CD8-positive, alpha-beta memory T cell (primary cell): ENCODE measurements at regions not wholly inside any gene's neighbourhood (a gene's known extent, or its start where the extent isn't known, plus 50 kb on each side); places are given as distances from the start of the nearest gene placed in this dataset.

ENCODE experiments used
- CTCF ChIA-PET: fragments of 350-600 bp; sonication (Branson Sonifier 250); formaldehyde crosslinking; loops from one replicate; lab custom pipeline; 2021; ENCODE audit warnings: antibody characterized with exemption; lab: Charles Lee
- POLR2A ChIA-PET: fragments of 350-600 bp; sonication (Branson Sonifier 250); formaldehyde crosslinking; loops from one replicate; lab custom pipeline; 2021; ENCODE audit warnings: antibody characterized with exemption; lab: Charles Lee
- DNase-seq, 5 donors: peaks; one replicate each; pipeline versions ENCODE4 v3.0.0 to v3.0.0-alpha.2; 2020 to 2022; ENCODE audit warnings: mixed read lengths in 1 of 5
- H3K27ac ChIP-seq: one replicate; pipeline ENCODE4 v1.7.0; 2013; ENCODE audit warnings: low read depth, mild to moderate bottlenecking, low read length, moderate library complexity
- H3K27me3 ChIP-seq: 2 replicates; pipeline ENCODE4 v1.7.0; 2013; ENCODE audit warnings: low read length, mild to moderate bottlenecking; ENCODE audit not compliant: insufficient read depth, poor library complexity, severe bottlenecking
- H3K36me3 ChIP-seq: 2 replicates; pipeline ENCODE4 v1.7.0; 2013; ENCODE audit warnings: mild to moderate bottlenecking, low read length, moderate library complexity; ENCODE audit not compliant: insufficient read depth
- H3K4me1 ChIP-seq: 2 replicates; pipeline ENCODE4 v1.7.0; 2013; ENCODE audit warnings: mild to moderate bottlenecking, low read length, moderate library complexity; ENCODE audit not compliant: insufficient read depth
- H3K4me3 ChIP-seq: 2 replicates; pipeline ENCODE4 v1.7.0; 2013; ENCODE audit warnings: mild to moderate bottlenecking, low read length
- H3K9me3 ChIP-seq: 2 replicates; pipeline ENCODE4 v1.7.0; 2013; ENCODE audit warnings: mild to moderate bottlenecking, low read length
- H3K27ac Mint-ChIP-seq, 8 donors: one replicate each; pipeline ENCODE4 v1.8.0; 2020 to 2021; ENCODE audit warnings: mixed read lengths in 8 of 8, mild to moderate bottlenecking in 6 of 8, inconsistent platforms in 3 of 8, moderate library complexity in 3 of 8
- H3K27me3 Mint-ChIP-seq, 2 donors: one replicate each; pipeline ENCODE4 v1.8.0; 2020 to 2021; ENCODE audit warnings: mixed read lengths in 2 of 2, mild to moderate bottlenecking in 1 of 2, moderate library complexity in 1 of 2
- H3K36me3 Mint-ChIP-seq, 3 donors: one replicate each; pipeline ENCODE4 v1.8.0; 2020 to 2021; ENCODE audit warnings: mixed read lengths in 3 of 3, inconsistent platforms in 1 of 3, mild to moderate bottlenecking in 1 of 3
- H3K4me1 Mint-ChIP-seq, 3 donors: one replicate each; pipeline ENCODE4 v1.8.0; 2020 to 2021; ENCODE audit warnings: mixed read lengths in 3 of 3, inconsistent platforms in 1 of 3, mild to moderate bottlenecking in 1 of 3
- H3K4me3 Mint-ChIP-seq, 7 donors: one replicate each; pipeline ENCODE4 v1.8.0; 2020 to 2021; ENCODE audit warnings: mixed read lengths in 7 of 7, mild to moderate bottlenecking in 6 of 7, moderate library complexity in 4 of 7, inconsistent platforms in 2 of 7
- H3K9me3 Mint-ChIP-seq, 5 donors: one replicate each; pipeline ENCODE4 v1.8.0; 2020 to 2022; ENCODE audit warnings: mixed read lengths in 5 of 5, mild to moderate bottlenecking in 3 of 5, moderate library complexity in 2 of 5, inconsistent platforms in 1 of 5

DNA sequence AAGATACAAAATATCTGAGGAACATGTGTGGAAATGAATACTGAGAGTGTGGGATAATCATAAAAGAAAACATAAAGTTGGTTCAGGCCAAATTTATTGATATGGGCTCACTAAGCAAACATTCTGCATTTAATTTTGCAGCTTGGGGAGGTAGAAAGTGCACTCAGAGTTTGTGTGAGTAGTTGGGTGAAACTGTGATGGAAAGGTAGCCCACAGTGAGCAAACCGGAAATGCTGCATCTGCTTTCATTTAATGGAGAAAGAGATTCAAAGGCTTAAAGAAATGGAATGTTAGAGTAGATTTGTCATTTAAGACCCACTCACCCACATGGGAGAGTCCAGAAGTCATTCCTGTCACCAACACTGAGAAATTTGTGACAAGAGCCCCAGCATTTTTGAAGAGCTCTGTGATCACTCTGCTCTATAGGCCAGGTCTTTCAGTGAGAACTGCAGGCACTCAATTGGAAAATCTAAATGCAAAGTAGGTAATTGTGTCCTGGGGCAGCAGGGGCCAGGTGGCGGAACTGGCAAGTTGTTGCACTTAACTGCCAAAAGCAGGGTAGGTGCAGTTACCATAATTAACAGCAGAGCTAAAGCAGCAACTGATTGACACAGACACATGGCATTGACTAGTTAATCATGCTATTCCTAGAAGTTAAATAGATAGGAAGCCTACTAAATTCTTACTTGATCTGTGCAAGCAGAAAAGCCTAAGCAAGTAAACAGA, 1228.3 kb upstream of the PCDH20 start:
- DNase-seq, result no peak
- Mint-ChIP-seq H3K4me1 (no peaks in the 10 kb centered on the region), H3K36me3 (no peaks in the 10 kb centered on the region), H3K27me3 (no peaks in the 10 kb centered on the region), H3K9me3 (peaks cover 4 to 17% (median 10%) of the 10 kb centered on the region in 5 donors), H3K27ac (peak overlapping the region in 1 of 8 donors; percentile 60), H3K4me3 (no peak overlapping the region)
- no peaks in the 10 kb centered on the region for H3K27me3 ChIP-seq
- H3K36me3 ChIP-seq, result no peaks in the 10 kb centered on the region
- H3K4me3 ChIP-seq, result no peak overlapping the region
- CTCF ChIA-PET, result no interaction called here
- H3K27ac ChIP-seq, result no peak overlapping the region
- H3K9me3 ChIP-seq, result no peaks in the 10 kb centered on the region
- H3K4me1 ChIP-seq, result no peaks in the 10 kb centered on the region
- POLR2A ChIA-PET, result no interaction called here

- H3K9me3 Mint-ChIP-seq, result peaks cover 4 to 17% (median 10%) of the 10 kb centered on the region in 5 donors
- H3K36me3 ChIP-seq, result no peaks in the 10 kb centered on the region
- H3K27me3 ChIP-seq, result no peaks in the 10 kb centered on the region
- H3K27me3 Mint-ChIP-seq, result no peaks in the 10 kb centered on the region
- DNase-seq, result no peak
- H3K4me3 ChIP-seq, result no peak overlapping the region
- CTCF ChIA-PET, result no interaction called here
- no peaks in the 10 kb centered on the region for H3K9me3 ChIP-seq
- H3K4me1 Mint-ChIP-seq, result no peaks in the 10 kb centered on the region
- POLR2A ChIA-PET, result no interaction called here
- no peaks in the 10 kb centered on the region for H3K36me3 Mint-ChIP-seq
- no peak overlapping the region for H3K27ac ChIP-seq
- no peaks in the 10 kb centered on the region for H3K4me1 ChIP-seq
- H3K4me3 Mint-ChIP-seq, result no peak overlapping the region
- H3K27ac Mint-ChIP-seq, result no peak overlapping the region
Observed at GRCh38 chr13:62643007-62643483, 1227.4 kb upstream of the PCDH20 start.

- Histone ChIP-seq H3K9me3 (no peaks in the 10 kb centered on the region), H3K4me3 (no peak overlapping the region), H3K27me3 (no peaks in the 10 kb centered on the region), H3K27ac (no peak overlapping the region), H3K4me1 (no peaks in the 10 kb centered on the region), H3K36me3 (no peaks in the 10 kb centered on the region)
- no peak overlapping the region for H3K4me3 Mint-ChIP-seq
- H3K36me3 Mint-ChIP-seq, result no peaks in the 10 kb centered on the region
- DNase-seq, result no peak
- H3K27ac Mint-ChIP-seq, result no peak overlapping the region
- ChIA-PET CTCF (no interaction called here), POLR2A (no interaction called here)
- H3K27me3 Mint-ChIP-seq, result no peaks in the 10 kb centered on the region
- no peaks in the 10 kb centered on the region for H3K4me1 Mint-ChIP-seq
- peaks cover 3 to 36% (median 7%) of the 10 kb centered on the region in 5 donors for H3K9me3 Mint-ChIP-seq
Observed at GRCh38 chr13:62635161-62635560, 1219.5 kb upstream of the PCDH20 start.

GRCh38 chr13:62633448-62633847, 1217.8 kb upstream of the PCDH20 start:
- no peak for DNase-seq
- H3K4me1 ChIP-seq, result no peaks in the 10 kb centered on the region
- Mint-ChIP-seq H3K27me3 (no peaks in the 10 kb centered on the region), H3K36me3 (no peaks in the 10 kb centered on the region), H3K4me1 (no peaks in the 10 kb centered on the region), H3K4me3 (no peak overlapping the region), H3K9me3 (peaks cover 3 to 40% (median 12%) of the 10 kb centered on the region in 5 donors), H3K27ac (no peak overlapping the region)
- H3K27me3 ChIP-seq, result no peaks in the 10 kb centered on the region
- no peaks in the 10 kb centered on the region for H3K9me3 ChIP-seq
- ChIA-PET POLR2A (no interaction called here), CTCF (no interaction called here)
- no peaks in the 10 kb centered on the region for H3K36me3 ChIP-seq
- H3K4me3 ChIP-seq, result no peak overlapping the region
- no peak overlapping the region for H3K27ac ChIP-seq

GRCh38 chr13:62631619-62632018, 1216.0 kb upstream of the PCDH20 start:
- Histone ChIP-seq H3K9me3 (no peaks in the 10 kb centered on the region), H3K27ac (no peak overlapping the region), H3K27me3 (no peaks in the 10 kb centered on the region), H3K36me3 (no peaks in the 10 kb centered on the region), H3K4me3 (no peak overlapping the region), H3K4me1 (no peaks in the 10 kb centered on the region)
- peaks cover 2 to 40% (median 8%) of the 10 kb centered on the region in 5 donors for H3K9me3 Mint-ChIP-seq
- H3K4me3 Mint-ChIP-seq, result no peak overlapping the region
- H3K36me3 Mint-ChIP-seq, result no peaks in the 10 kb centered on the region
- no peaks in the 10 kb centered on the region for H3K27me3 Mint-ChIP-seq
- DNase-seq, result no peak
- POLR2A ChIA-PET, result no interaction called here
- no peak overlapping the region for H3K27ac Mint-ChIP-seq
- CTCF ChIA-PET, result no interaction called here
- no peaks in the 10 kb centered on the region for H3K4me1 Mint-ChIP-seq

- no peak overlapping the region for H3K4me3 ChIP-seq
- no peaks in the 10 kb centered on the region for H3K4me1 Mint-ChIP-seq
- H3K27ac Mint-ChIP-seq, result no peak overlapping the region
- H3K36me3 Mint-ChIP-seq, result no peaks in the 10 kb centered on the region
- DNase-seq, result no peak
- no peaks in the 10 kb centered on the region for H3K27me3 Mint-ChIP-seq
- no peaks in the 10 kb centered on the region for H3K27me3 ChIP-seq
- peaks cover 2 to 39% (median 8%) of the 10 kb centered on the region in 5 donors for H3K9me3 Mint-ChIP-seq
- no peaks in the 10 kb centered on the region for H3K4me1 ChIP-seq
- no peak overlapping the region for H3K27ac ChIP-seq
- H3K9me3 ChIP-seq, result no peaks in the 10 kb centered on the region
- no peak overlapping the region for H3K4me3 Mint-ChIP-seq
- no peaks in the 10 kb centered on the region for H3K36me3 ChIP-seq
- POLR2A ChIA-PET, result no interaction called here
- CTCF ChIA-PET, result no interaction called here
Observed at GRCh38 chr13:62631124-62631523, 1215.5 kb upstream of the PCDH20 start.

GRCh38 chr13:62629618-62630017, 1214.0 kb upstream of the PCDH20 start:
- no peaks in the 10 kb centered on the region for H3K36me3 Mint-ChIP-seq
- no peaks in the 10 kb centered on the region for H3K27me3 Mint-ChIP-seq
- no peak overlapping the region for H3K4me3 ChIP-seq
- no peak for DNase-seq
- H3K4me1 Mint-ChIP-seq, result no peaks in the 10 kb centered on the region
- ChIA-PET CTCF (no interaction called here), POLR2A (no interaction called here)
- no peaks in the 10 kb centered on the region for H3K27me3 ChIP-seq
- H3K36me3 ChIP-seq, result no peaks in the 10 kb centered on the region
- no peak overlapping the region for H3K4me3 Mint-ChIP-seq
- peaks cover 2 to 26% (median 8%) of the 10 kb centered on the region in 5 donors for H3K9me3 Mint-ChIP-seq
- no peaks in the 10 kb centered on the region for H3K9me3 ChIP-seq
- no peaks in the 10 kb centered on the region for H3K4me1 ChIP-seq
- no peak overlapping the region for H3K27ac Mint-ChIP-seq
- no peak overlapping the region for H3K27ac ChIP-seq

DNA sequence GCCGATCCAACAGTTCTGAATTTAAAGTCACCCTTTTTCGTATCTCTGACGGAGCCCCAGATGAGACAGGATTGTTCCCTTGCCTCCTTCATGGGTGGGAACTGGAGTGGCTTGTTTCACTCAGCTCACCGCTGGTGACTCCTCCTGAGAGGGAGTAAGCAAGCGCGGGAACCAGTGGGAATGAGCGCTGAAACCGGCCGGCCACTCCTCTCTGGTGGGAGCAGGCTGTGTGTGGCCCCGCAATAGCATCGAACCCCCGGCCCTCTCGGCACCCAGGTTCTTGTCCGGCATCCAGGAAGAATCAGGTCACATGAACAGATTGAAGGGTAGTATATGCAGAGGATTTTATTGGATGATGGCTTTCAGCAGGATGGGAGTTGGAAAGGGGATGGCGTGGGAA, 1211.6 kb upstream of the PCDH20 start:
- POLR2A ChIA-PET, result no interaction called here
- Mint-ChIP-seq H3K27ac (peak overlapping the region in 1 of 8 donors; percentile 9), H3K27me3 (no peaks in the 10 kb centered on the region), H3K4me3 (no peak overlapping the region), H3K4me1 (no peaks in the 10 kb centered on the region), H3K36me3 (no peaks in the 10 kb centered on the region), H3K9me3 (peaks cover 0 to 19% (median 7%) of the 10 kb centered on the region in 5 donors)
- H3K4me1 ChIP-seq, result no peaks in the 10 kb centered on the region
- DNase-seq, result no peak
- CTCF ChIA-PET, result no interaction called here
- H3K9me3 ChIP-seq, result no peaks in the 10 kb centered on the region
- no peak overlapping the region for H3K27ac ChIP-seq
- no peaks in the 10 kb centered on the region for H3K36me3 ChIP-seq
- H3K27me3 ChIP-seq, result no peaks in the 10 kb centered on the region
- H3K4me3 ChIP-seq, result no peak overlapping the region
